HG02759 (cell line): ENCODE measurements at regions not wholly inside any gene's neighbourhood (a gene's known extent, or its start where the extent isn't known, plus 50 kb on each side); places are given as distances from the start of the nearest gene placed in this dataset.

Experiments
- ATAC-seq: cut with Tn5 transposase; IDR thresholded peaks from one replicate; pipeline ENCODE4 v1.9.1; 2021; ENCODE audit warnings: mild to moderate bottlenecking, moderate library complexity; ENCODE audit not compliant: unreplicated experiment

DNA sequence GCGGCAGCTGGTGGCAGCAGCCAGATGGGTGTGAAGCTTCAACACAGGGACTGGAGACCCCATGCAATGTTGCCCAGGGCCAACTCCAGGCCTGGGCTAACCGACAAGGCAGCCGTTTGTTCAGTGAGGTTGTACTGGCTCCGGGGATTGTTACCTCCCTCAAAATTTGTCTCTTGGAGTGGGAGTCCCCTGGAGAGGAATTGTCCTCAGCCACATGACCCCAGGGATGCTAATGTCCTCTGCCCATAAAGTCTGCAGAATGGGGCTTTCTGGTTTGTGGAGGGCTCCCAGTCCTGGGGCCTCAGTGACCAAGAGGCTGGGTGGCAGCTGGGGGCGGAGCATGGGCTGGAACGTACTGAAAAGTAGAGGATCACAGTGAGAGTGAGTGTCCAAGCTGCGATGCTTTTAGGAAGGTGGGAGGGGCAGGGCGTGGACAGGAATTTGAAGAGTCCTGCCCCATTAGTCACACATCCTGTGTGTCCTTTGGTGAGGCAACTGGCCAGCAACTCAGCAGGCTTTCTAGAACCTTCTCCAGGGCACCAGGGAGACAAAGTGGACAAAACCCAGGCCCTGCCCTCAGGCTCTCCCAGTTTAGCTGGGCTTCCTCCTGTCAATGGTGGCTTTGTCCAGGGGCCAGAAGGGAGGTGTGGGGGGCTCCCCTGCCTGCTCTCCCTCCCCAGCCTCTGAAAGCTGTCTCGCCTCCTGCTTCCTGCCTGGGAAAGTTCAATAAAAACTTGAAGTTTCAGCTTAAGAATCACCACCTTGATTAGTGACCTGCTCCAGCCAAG, 114.0 kb downstream of the NSG2 start:
- ATAC-seq, result no peak

DNA sequence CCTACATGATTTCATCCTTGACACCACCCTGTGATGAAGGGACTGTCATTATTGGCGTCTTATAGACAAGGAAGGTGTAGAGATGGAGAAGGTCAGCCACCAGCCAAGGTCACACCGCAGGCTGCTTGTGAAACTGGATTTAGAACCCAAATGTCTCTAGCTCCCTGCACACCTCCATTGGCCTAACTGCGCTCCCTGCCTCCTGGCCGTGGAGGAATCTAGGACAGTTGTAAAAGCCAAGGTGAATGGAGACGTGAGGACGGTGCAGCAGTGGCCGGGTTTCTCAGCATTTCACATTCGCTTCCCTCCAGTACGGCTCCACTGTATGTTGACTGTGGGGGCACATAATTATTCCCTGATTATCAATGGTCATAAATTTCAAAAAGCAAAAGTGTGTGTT, 119.9 kb downstream of the NSG2 start:
- ATAC-seq, result no peak

- no peak for ATAC-seq
Measured at GRCh38 chr5:174166231-174167079, 120.9 kb downstream of the NSG2 start.

GRCh38 chr5:174167080-174167910, 121.8 kb downstream of the NSG2 start:
- ATAC-seq, result no peak

DNA sequence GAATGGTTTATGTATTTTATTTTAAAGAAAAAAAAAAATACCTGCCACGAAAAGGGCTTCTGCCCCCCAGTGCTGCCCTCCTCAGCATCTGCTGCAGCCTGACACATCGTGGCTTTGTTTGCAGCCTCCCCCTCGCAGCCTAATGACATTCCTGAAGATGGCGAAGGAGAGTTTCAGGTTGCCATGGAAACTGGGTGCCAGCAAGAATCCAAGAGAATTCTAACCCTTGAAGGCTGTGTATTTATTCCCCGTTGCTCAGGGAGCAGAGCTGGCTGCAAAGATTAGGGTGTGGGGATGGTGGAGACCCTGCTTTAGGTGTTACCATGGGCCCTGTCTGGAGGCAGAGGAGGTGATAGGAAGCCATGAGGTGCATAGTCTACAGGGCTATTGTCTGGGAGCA, 126.6 kb downstream of the NSG2 start:
- ATAC-seq, result no peak

DNA sequence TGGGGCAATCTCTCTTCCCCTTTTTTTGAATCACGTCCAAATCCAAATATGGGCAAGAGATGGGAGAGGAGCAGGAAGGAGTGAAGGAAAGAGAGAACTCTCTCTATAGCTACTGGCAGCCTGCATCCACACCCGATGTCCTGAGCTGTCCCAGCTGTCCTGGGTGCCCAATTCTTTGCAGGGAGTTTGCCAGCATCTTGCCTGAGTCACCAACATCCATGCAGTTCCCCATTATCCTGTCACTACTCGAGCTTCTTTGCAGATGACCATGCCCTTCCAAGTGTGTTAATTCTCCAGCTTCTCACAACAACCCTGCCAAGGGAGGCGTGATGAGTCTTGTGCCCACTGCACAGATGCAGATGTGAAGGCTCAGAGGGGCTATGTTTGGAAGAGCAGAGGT, 127.1 kb downstream of the NSG2 start:
- ATAC-seq, result no peak

DNA sequence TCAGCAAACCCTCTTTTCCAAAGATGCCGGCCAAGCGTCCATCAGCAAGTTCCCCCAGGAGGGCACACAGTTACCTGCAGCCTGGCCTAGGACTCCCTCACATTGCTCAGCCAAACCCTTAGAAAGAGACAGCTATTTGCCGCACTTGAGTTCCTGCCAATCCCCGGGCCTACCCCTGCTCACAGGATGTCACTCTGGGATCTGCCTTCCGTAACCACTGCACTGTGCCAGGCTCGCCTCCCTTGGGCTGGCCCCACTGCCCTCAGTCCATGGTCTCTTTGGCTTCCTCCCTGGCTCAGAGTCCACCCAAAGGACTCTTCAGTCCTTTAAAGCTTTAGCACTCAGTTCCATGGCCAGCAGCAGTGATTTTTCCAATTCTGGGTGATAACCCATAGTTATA, 128.3 kb downstream of the NSG2 start:
- no peak for ATAC-seq

DNA sequence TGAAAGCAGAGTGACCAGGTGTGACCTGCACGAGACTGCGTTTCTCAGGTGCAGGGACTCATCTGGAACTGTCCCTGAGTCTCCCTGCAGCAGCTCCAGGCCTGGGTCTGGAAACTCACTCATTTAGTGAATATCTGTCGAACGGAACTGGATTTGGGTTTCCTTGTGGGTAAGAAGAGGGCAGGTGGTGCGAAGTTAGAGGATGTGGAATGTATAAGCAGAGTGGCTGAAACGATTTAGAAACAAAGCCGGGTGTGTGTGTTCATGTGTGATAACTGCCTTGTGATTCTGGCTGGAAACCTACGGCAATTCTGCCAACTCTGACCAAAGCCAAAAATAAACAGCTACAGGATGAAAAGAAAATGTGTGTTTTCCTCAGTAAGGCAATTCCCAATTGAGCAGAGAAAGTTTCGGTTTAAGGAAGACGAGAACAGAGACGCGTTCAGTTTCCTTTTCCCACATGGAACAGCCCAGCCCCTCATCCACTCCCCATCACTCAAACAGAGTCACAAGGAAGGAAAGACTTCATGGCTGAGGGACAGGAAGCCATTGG, 130.3 kb downstream of the NSG2 start:
- no peak for ATAC-seq

- no peak for ATAC-seq
Measured at GRCh38 chr5:174176511-174176910, 131.0 kb downstream of the NSG2 start.

DNA sequence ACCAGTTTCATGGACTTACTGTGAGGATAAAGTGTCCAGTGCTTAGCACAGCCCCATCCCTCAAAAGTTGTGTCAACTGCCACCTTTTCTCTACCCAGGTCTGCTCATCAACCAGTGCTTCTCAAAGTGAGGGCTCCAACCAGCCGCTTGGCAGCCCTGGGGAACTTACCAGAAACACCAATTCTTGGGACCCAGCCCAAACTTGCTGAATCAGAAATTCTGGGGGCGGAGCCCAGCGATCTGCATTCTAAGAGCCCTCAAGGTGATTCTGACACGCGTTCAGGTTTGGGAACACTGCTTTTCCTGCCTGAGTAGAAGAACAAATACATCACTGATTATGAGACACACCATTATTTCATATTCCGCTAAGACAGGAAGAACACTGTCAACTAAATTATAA, 132.0 kb downstream of the NSG2 start:
- ATAC-seq, result no peak

- ATAC-seq, result no peak
Measured at GRCh38 chr5:174177976-174178605, 132.6 kb downstream of the NSG2 start.

- ATAC-seq, result no peak
Measured at GRCh38 chr5:174180639-174181038, 135.1 kb downstream of the NSG2 start.

DNA sequence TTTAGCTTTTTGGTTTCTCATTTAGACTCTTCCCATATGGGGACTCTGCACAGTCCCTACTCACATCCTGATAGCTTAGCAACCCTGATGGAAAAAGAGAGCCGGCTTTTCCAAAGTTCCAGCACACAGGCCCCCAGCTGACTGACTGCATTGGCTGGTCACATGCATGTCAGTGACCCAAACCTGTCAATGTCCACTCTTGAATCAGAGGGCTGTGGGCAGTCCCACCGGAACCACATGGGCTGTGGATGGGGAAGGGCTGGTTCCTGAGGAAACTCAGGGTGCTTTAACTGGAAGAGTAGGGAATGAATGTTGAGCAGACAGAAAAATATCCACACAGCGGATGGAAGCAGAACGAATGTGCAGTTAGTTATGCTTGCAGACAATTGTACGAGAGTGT, 136.6 kb downstream of the NSG2 start:
- no peak for ATAC-seq

DNA sequence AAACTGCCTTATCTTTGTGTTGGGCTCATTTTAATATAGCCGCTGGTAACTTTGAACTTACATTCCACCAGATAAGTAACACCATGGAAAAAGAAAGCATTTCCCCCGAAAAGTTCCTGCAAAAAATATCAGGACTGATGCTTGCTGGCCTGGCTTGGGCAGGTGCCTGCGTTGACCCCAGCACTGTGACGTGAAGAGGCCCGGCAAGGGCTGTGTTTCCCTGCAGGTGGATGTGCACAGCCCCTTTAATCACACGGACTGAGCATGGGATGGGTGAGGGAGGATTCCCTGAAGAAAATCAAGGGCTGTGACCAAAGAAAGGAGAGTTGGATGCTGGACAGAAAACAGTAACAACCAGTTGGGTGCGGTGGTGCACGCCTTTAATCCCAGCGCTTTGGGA, 138.2 kb downstream of the NSG2 start:
- no peak for ATAC-seq

DNA sequence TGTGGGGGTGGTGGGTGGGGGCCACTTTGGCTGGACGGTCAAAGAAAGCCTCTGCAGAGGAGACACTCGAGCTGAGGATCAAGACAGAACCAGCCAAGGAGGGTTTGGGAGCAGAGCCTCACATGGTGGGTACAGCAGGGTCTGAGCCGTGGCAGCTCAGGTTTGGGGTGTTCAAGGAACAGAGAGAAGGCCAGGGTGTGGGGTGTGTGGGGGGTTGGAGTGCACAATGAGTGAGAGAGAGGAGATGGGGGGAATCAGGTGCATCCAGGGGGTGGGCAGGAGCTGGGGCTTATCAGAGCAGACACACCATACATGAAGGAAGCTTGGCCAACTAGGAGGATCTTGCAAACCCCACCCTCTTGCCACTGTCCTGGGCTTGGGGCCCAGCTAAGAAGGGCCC, 140.0 kb downstream of the NSG2 start:
- no peak for ATAC-seq

GRCh38 chr5:174186096-174186695, 140.7 kb downstream of the NSG2 start:
- no peak for ATAC-seq

DNA sequence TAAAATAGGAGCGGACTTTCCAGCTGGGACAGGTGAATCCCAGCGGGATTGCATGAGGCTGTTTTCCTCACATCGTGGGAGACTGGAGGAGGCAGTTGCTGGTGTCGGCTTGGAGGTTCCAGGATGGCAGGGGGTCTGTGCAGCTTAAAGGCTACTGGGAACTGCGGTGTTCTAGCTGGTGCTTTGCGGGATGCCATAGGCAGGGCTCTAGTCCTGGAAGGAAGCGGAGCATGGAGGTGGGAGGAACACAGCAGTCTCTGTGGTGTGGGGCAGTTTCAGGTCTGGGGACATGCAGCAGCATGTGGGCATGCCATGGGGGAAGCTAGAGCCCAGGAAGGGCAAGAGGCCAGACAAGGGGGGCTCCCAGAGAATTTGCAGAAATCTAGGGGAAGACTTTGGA, 141.5 kb downstream of the NSG2 start:
- ATAC-seq, result no peak

GRCh38 chr5:174187481-174187880, 142.0 kb downstream of the NSG2 start:
- no peak for ATAC-seq

DNA sequence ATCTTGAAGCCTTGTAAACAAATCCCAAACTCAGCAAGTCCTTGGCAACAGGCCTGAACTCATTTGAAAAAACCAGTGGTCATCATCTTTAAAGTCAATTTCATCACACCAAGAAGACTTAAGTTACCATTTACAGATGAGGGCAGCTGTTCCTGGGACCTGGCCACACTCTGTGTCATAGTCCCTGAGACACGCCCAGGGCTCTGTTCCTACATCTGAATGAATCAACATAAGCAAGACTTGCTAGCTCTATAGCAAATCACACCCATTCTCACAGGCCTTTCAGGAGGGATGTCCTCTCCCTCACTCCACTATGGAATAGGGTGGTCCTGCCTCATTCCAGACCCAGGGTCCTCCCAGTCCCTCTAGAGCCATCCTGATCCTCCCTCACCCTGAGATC, 142.8 kb downstream of the NSG2 start:
- ATAC-seq, result no peak
